ENCODE measurements at regions not wholly inside any gene's neighbourhood (a gene's known extent, or its start where the extent isn't known, plus 50 kb on each side); places are given as distances from the start of the nearest gene placed in this dataset.

DNA sequence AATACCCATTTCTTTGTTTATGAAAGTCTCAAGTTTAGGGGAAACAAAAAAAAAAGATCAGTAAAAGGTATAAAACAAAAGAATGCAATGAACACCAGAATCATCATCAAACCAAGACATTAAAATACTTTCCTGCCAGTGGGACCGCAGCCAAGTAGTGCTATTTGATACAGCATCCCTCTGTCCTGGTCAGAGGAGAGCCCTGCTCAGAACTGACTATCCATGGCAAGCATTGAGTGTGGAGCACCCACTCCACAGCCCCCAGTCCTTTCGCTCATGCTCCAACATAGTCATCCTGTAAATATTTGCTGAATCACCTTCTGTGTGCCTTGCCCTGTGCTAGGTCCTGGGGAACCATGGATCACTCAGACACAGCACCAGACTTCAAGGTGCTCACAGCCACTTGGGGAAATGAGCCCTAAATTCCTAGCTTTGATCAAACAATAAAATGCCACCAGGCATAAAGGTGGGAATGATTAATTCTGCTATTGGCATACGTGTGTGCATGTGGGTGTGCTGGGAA is 213.6 kb upstream of the TBX20 start:
- DNase-seq, result no peak
- intact Hi-C loops (cut with DNase I; ENCODE audit: low total_unique reads), result no loop called here
- TF ChIP-seq, protein P1, sequence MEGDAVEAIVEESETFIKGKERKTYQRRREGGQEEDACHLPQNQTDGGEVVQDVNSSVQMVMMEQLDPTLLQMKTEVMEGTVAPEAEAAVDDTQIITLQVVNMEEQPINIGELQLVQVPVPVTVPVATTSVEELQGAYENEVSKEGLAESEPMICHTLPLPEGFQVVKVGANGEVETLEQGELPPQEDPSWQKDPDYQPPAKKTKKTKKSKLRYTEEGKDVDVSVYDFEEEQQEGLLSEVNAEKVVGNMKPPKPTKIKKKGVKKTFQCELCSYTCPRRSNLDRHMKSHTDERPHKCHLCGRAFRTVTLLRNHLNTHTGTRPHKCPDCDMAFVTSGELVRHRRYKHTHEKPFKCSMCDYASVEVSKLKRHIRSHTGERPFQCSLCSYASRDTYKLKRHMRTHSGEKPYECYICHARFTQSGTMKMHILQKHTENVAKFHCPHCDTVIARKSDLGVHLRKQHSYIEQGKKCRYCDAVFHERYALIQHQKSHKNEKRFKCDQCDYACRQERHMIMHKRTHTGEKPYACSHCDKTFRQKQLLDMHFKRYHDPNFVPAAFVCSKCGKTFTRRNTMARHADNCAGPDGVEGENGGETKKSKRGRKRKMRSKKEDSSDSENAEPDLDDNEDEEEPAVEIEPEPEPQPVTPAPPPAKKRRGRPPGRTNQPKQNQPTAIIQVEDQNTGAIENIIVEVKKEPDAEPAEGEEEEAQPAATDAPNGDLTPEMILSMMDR (IDR thresholded peaks at IDR 0.05), result no peak
- no peak for TF ChIP-seq POLR2A (IDR thresholded peaks at IDR 0.05)
- no peak for TF ChIP-seq POLR2AphosphoS5 (IDR thresholded peaks at IDR 0.05)
- TF ChIP-seq EP300 (IDR thresholded peaks at IDR 0.05), result no peak
- H3K27ac ChIP-seq, result no peak overlapping the region
- H3K4me3 ChIP-seq, result no peak overlapping the region
- H3K4me1 ChIP-seq, result peaks cover 0 to 6% (median 0%) of the 10 kb centered on the region in 4 donors
- peaks cover 0 to 5% (median 0%) of the 10 kb centered on the region in 3 donors for H3K27me3 ChIP-seq
- H3K9me3 ChIP-seq, result no peaks in the 10 kb centered on the region
- no peaks in the 10 kb centered on the region for H3K36me3 ChIP-seq
- WGBS, 5 donors, result 61 to 75% (median 69%) methylated on average over 3 of the region's 3 CpGs

DNA sequence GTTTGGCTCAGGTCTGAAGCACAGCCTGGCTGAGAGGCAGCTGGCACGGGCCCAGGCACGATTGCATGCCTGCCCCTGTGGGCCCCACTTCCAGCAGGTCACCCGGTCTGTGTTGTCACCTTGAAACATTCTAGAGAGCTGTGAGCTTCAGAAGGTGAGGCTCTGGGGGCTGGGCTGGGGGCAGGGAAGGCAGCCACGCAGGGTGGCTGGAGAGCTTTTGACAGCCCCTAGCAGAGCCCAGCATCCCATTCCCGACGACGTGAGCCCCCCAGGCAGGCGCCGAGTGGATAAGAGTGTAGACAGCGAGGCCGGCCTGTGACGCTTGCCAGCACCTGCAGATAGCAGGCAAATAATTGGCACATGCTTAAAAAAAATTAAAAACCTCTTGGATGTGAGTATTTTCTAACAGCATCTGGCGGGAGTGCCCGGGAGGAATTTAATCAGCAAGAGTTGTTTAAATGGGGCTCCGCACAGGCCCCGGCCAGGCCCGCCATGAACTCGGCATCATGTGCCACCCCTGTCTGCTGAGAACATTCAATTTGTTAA is 212.0 kb upstream of the TBX20 start:
- DNase-seq, result peak; percentile 53 to 62
- peaks cover 0 to 6% (median 0%) of the 10 kb centered on the region in 4 donors for H3K4me1 ChIP-seq
- peaks cover 0 to 5% (median 0%) of the 10 kb centered on the region in 3 donors for H3K27me3 ChIP-seq
- H3K36me3 ChIP-seq, result no peaks in the 10 kb centered on the region
- H3K9me3 ChIP-seq, result no peaks in the 10 kb centered on the region
- WGBS, 5 donors, result 24 to 36% (median 25%) methylated on average over 18 of the region's 18 CpGs
- no peak overlapping the region for H3K27ac ChIP-seq
- intact Hi-C loops (cut with DNase I; ENCODE audit: low total_unique reads), result no loop called here
- TF ChIP-seq POLR2AphosphoS5 (IDR thresholded peaks at IDR 0.05) (no peak), POLR2A (IDR thresholded peaks at IDR 0.05) (no peak), EP300 (IDR thresholded peaks at IDR 0.05) (no peak)
- TF ChIP-seq, protein P1 (IDR thresholded peaks at IDR 0.05), result no peak
- H3K4me3 ChIP-seq, result no peak overlapping the region

DNA sequence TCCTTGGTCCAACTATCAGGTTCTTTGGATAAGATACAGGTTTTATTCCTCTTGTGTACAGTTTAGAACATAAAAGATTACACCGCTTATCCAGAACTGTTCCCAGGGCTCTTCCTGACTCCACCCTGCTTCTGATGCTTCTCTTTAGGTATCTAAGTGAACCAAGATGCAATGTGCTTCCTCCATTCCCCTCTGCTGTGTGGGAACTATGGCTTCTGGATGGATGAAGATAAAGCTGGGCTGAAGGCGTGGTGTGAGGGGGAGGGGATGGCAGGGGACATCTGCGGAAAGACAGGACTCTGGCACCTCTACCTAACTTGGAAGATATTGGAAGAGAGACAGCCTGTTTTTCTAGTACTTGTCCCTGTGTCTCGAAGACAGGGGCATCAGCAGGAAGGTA is 209.9 kb upstream of the TBX20 start:
- 62 to 79% (median 67%) methylated on average over 4 of the region's 4 CpGs for WGBS, 5 donors
- TF ChIP-seq POLR2A (IDR thresholded peaks at IDR 0.05), result no peak
- no peak for TF ChIP-seq EP300 (IDR thresholded peaks at IDR 0.05)
- no peak for TF ChIP-seq POLR2AphosphoS5 (IDR thresholded peaks at IDR 0.05)
- TF ChIP-seq, protein P1 (IDR thresholded peaks at IDR 0.05), result no peak
- intact Hi-C loops (cut with DNase I; ENCODE audit: low total_unique reads), result no loop called here

DNA sequence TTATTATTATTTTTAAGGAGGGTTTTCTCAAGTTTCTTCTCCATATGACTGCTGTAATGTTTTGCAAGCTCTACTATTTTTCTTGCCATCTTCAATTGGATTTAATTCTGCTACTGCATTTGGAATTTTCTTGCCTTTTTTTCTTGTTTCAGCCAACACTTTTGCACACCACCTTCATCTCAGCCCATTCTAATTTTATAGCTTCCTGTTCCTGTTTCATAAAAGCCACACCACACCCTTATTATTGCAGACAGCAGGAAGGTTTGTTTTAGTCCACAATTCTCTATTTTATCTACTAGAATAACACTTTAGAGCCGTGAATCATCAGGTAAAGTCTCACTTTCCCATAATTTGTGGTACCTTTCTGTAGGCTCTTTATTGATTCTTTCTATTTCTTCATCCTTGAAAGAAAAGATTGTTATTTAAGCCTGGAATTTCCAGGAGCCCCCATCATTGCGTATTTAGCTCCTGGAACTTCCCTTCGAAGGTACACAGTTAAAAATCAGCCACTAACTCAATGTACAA is 209.3 kb upstream of the TBX20 start:
- TF ChIP-seq, protein P1 (IDR thresholded peaks at IDR 0.05), result no peak
- TF ChIP-seq POLR2AphosphoS5 (IDR thresholded peaks at IDR 0.05) (no peak), POLR2A (IDR thresholded peaks at IDR 0.05) (no peak), EP300 (IDR thresholded peaks at IDR 0.05) (no peak)
- Histone ChIP-seq H3K27me3 (peaks cover 0 to 5% (median 0%) of the 10 kb centered on the region in 3 donors), H3K27ac (no peak overlapping the region), H3K4me1 (peaks cover 0 to 6% (median 0%) of the 10 kb centered on the region in 4 donors), H3K36me3 (no peaks in the 10 kb centered on the region), H3K4me3 (no peak overlapping the region), H3K9me3 (peaks cover 0 to 11% (median 0%) of the 10 kb centered on the region in 4 donors)
- WGBS, 5 donors, result 60 to 90% (median 75%) methylated on average over 3 of the region's 3 CpGs
- intact Hi-C loops (cut with DNase I; ENCODE audit: low total_unique reads), result no loop called here
- DNase-seq, result no peak

More for the DNA sequence above, 209.9 kb upstream of the TBX20 start:
- peaks cover 0 to 6% (median 0%) of the 10 kb centered on the region in 4 donors for H3K9me3 ChIP-seq
- H3K36me3 ChIP-seq, result no peaks in the 10 kb centered on the region
- no peak for DNase-seq
- H3K27ac ChIP-seq, result no peak overlapping the region
- peaks cover 0 to 5% (median 0%) of the 10 kb centered on the region in 3 donors for H3K27me3 ChIP-seq
- peaks cover 0 to 6% (median 0%) of the 10 kb centered on the region in 4 donors for H3K4me1 ChIP-seq
- no peak overlapping the region for H3K4me3 ChIP-seq
